ENCODE measurements at regions not wholly inside any gene's neighbourhood (a gene's known extent, or its start where the extent isn't known, plus 50 kb on each side); places are given as distances from the start of the nearest gene placed in this dataset.

DNA sequence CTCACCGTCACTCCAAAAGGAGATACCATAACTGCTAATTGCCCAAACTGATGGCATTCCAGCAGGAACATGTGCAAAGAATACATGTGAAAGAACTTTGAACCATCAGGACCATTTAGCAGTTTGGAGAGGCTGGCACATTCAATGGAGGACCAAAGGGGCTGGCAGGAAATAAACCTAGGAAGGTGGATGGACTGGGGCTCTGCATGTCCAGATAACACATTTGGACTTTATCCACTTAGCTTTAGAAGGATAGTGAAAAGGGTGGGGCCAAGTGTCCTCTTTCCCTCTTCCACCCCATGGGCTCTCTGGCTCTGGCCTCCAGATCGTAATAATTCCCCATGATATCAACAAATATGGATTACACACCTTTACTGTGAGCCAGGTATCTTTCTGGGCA, 58.8 kb upstream of the CALM2 start:
- Histone ChIP-seq H3K9me3 (no peaks in the 10 kb centered on the region), H3K36me3 (no peaks in the 10 kb centered on the region), H3K4me3 (no peak overlapping the region), H3K27ac (no peak overlapping the region), H3K27me3 (no peaks in the 10 kb centered on the region), H3K4me1 (peaks cover 0 to 32% (median 7%) of the 10 kb centered on the region in 4 donors)
- TF ChIP-seq, protein P1, sequence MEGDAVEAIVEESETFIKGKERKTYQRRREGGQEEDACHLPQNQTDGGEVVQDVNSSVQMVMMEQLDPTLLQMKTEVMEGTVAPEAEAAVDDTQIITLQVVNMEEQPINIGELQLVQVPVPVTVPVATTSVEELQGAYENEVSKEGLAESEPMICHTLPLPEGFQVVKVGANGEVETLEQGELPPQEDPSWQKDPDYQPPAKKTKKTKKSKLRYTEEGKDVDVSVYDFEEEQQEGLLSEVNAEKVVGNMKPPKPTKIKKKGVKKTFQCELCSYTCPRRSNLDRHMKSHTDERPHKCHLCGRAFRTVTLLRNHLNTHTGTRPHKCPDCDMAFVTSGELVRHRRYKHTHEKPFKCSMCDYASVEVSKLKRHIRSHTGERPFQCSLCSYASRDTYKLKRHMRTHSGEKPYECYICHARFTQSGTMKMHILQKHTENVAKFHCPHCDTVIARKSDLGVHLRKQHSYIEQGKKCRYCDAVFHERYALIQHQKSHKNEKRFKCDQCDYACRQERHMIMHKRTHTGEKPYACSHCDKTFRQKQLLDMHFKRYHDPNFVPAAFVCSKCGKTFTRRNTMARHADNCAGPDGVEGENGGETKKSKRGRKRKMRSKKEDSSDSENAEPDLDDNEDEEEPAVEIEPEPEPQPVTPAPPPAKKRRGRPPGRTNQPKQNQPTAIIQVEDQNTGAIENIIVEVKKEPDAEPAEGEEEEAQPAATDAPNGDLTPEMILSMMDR (IDR thresholded peaks at IDR 0.05), result no peak
- TF ChIP-seq EP300 (IDR thresholded peaks at IDR 0.05) (no peak), POLR2A (IDR thresholded peaks at IDR 0.05) (no peak)
- no peak for DNase-seq (ENCODE audit: low spot score in 2 of 2)
- 94 to 95% methylated on average over 2 of the region's 2 CpGs for WGBS, 2 donors

DNA sequence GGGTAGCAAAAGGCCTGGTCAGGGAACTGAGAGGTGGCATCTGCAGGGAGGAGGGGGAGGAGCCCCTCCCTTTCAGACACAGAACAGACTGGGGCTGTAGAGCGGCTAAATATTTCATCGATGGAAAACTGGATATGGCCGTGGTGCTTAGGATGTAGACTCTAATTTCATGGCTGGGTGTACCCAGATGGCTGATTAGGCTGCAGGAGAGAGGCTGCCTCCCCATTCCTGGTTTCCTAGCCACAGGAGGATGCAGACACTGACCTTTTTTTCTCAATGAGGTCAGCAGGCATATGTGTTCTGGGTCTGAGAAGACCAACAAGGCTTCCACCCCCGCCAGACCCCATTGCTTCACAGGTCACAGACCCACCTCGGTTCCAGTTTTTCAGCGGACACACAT, 58.1 kb upstream of the CALM2 start:
- Histone ChIP-seq H3K27ac (no peak overlapping the region), H3K36me3 (no peaks in the 10 kb centered on the region), H3K9me3 (no peaks in the 10 kb centered on the region), H3K27me3 (no peaks in the 10 kb centered on the region), H3K4me1 (peaks cover 0 to 28% (median 7%) of the 10 kb centered on the region in 4 donors), H3K4me3 (no peak overlapping the region)
- no peak for DNase-seq (ENCODE audit: low spot score in 2 of 2)
- 86 to 90% methylated on average over 6 of the region's 6 CpGs for WGBS, 2 donors
- TF ChIP-seq, protein P1 (IDR thresholded peaks at IDR 0.05), result no peak
- TF ChIP-seq EP300 (IDR thresholded peaks at IDR 0.05) (no peak), POLR2A (IDR thresholded peaks at IDR 0.05) (no peak)

DNA sequence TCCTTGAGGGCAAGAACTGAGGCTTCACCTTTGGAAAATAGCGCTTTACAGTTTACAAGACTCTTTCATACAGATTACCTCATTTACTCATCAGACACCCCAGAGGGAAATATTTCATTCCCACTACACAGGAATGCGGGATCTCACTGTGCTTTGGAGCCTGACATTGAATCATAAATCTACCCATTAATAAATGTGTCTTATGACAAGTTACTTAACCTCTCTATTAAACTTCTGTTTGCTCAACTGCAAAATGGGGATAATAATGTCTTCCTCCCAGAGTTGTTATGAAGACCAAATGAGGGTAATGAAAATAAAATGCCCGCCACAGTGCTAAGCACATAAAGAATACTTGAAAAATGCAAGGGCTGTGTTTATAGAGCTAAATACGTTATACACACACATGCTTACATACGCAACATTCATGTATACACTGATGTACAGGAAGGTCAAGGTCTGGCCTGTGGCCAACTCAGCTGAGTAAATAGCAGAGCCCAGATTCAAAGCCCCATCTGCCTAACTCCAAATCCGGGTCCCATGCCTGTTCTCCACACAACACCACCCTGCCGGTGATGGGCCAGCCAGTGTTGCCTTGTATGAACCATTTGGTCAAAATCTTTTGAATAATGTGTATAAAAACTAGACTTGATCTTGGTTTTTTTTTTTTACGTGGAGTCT, 56.6 kb upstream of the CALM2 start:
- DNase-seq (ENCODE audit: low spot score in 2 of 2), result no peak

DNA sequence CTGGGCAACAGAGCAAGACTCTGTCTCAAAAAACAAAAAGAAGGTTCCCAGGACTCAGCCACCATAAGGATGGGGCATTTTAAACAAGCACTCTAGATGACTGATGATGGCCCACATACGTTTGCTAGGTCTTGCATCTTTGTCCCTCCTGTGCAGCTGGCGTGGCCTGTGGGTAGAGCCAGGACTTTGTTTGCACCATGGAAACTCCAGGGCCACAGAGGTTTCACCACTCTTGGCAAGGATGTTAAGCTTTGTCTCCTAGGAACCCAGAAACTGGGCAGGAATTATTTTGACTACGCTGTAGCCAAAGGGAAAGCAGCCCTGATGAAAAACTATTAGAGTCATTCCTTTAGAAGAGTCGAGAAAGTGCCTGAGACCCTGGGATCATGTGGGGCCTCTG, 54.1 kb upstream of the CALM2 start:
- peaks cover 0 to 22% (median 6%) of the 10 kb centered on the region in 4 donors for H3K4me1 ChIP-seq
- no peak overlapping the region for H3K4me3 ChIP-seq
- no peaks in the 10 kb centered on the region for H3K27me3 ChIP-seq
- WGBS, 2 donors, result 55 to 70% methylated on average over 4 of the region's 4 CpGs
- TF ChIP-seq POLR2A (IDR thresholded peaks at IDR 0.05), result no peak
- TF ChIP-seq, protein P1 (IDR thresholded peaks at IDR 0.05), result no peak
- TF ChIP-seq EP300 (IDR thresholded peaks at IDR 0.05), result peak in 1 of 2 donors; percentile 60
- no peaks in the 10 kb centered on the region for H3K36me3 ChIP-seq
- peak; percentile 20 to 57 for DNase-seq (ENCODE audit: low spot score in 2 of 2)
- peak overlapping the region in 2 of 4 donors; percentile 11 to 49 for H3K27ac ChIP-seq
- H3K9me3 ChIP-seq, result no peaks in the 10 kb centered on the region

More for the DNA sequence above, 56.6 kb upstream of the CALM2 start:
- TF ChIP-seq, protein P1 (IDR thresholded peaks at IDR 0.05), result no peak
- TF ChIP-seq POLR2A (IDR thresholded peaks at IDR 0.05) (no peak), EP300 (IDR thresholded peaks at IDR 0.05) (no peak)
- WGBS, 2 donors, result 81 to 83% methylated on average over 8 of the region's 8 CpGs
- Histone ChIP-seq H3K27me3 (no peaks in the 10 kb centered on the region), H3K36me3 (no peaks in the 10 kb centered on the region), H3K4me1 (peaks cover 0 to 18% (median 4%) of the 10 kb centered on the region in 4 donors), H3K4me3 (no peak overlapping the region), H3K27ac (no peak overlapping the region), H3K9me3 (no peaks in the 10 kb centered on the region)

- H3K36me3 ChIP-seq, result no peaks in the 10 kb centered on the region
- H3K4me1 ChIP-seq, result peaks cover 0 to 26% (median 9%) of the 10 kb centered on the region in 4 donors
- H3K27ac ChIP-seq, result no peak overlapping the region
- H3K4me3 ChIP-seq, result no peak overlapping the region
- 80 to 81% methylated on average over 9 of the region's 9 CpGs for WGBS, 2 donors
- TF ChIP-seq POLR2A (IDR thresholded peaks at IDR 0.05) (no peak), EP300 (IDR thresholded peaks at IDR 0.05) (no peak)
- TF ChIP-seq, protein P1 (IDR thresholded peaks at IDR 0.05), result no peak
- no peaks in the 10 kb centered on the region for H3K27me3 ChIP-seq
- no peak for DNase-seq (ENCODE audit: low spot score in 2 of 2)
- no peaks in the 10 kb centered on the region for H3K9me3 ChIP-seq
These were observed 51.4 kb upstream of the CALM2 start for GRCh38 chr2:47227532-47228279.
